Keratinocyte (primary cell): ENCODE measurements at regions not wholly inside any gene's neighbourhood (a gene's known extent, or its start where the extent isn't known, plus 50 kb on each side); places are given as distances from the start of the nearest gene placed in this dataset.

Experiments used
- DNase-seq: peaks from one replicate; pipeline ENCODE4 v3.0.0-alpha.2; 2011; ENCODE audit warnings: low read depth, missing footprints, low spot score
- FAIRE-seq: peaks from 2 replicates; lab custom pipeline; 2011; peaks lifted over from hg19 to GRCh38; lab: Jason Lieb, UNC
- H2AFZ ChIP-seq: 2 replicates; pipeline ENCODE4 v1.6.0; 2012; ENCODE audit warnings: low read length, control low read depth, inconsistent platforms; ENCODE audit not compliant: control insufficient read depth
- H3K27ac ChIP-seq: 2 replicates; pipeline ENCODE4 v1.5.1; 2011; ENCODE audit warnings: low read length; ENCODE audit not compliant: control insufficient read depth, insufficient read depth
- H3K27me3 ChIP-seq: 3 replicates; pipeline ENCODE4 v1.6.0; 2011; ENCODE audit warnings: low read length; ENCODE audit not compliant: control insufficient read depth, insufficient read depth; ENCODE audit errors: extremely low read depth
- H3K36me3 ChIP-seq, 2 experiments: 2 replicates in 1 of 2; 3 replicates in 1 of 2; pipeline ENCODE4 v1.5.1; 2011; ENCODE audit warnings: low read length in 2 of 2, mild to moderate bottlenecking in 1 of 2; ENCODE audit not compliant: control insufficient read depth in 2 of 2, insufficient read depth in 2 of 2; ENCODE audit errors: extremely low read depth in 1 of 2
- H3K4me1 ChIP-seq: 3 replicates; pipeline ENCODE4 v1.5.1; 2011; ENCODE audit warnings: low read length; ENCODE audit not compliant: control insufficient read depth, insufficient read depth; ENCODE audit errors: extremely low read depth
- H3K4me2 ChIP-seq: 3 replicates; pipeline ENCODE4 v1.6.0; 2011; ENCODE audit warnings: low read depth, low read length; ENCODE audit not compliant: control insufficient read depth, insufficient read depth; ENCODE audit errors: extremely low read depth
- H3K4me3 ChIP-seq, 3 experiments: fragments of 200-600 bp in 1 of 3; sonication (generic) in 1 of 3; 2 replicates in 2 of 3; 3 replicates in 1 of 3; pipeline ENCODE4 v1.5.1; 2011 to 2016; ENCODE audit warnings: low read length in 3 of 3, mild to moderate bottlenecking in 3 of 3, control low read depth in 2 of 3, inconsistent platforms in 1 of 3, low read depth in 1 of 3, mixed read lengths in 1 of 3, mixed run types in 1 of 3, moderate library complexity in 1 of 3; ENCODE audit not compliant: control insufficient read depth in 2 of 3, insufficient read depth in 2 of 3; ENCODE audit errors: extremely low read depth in 1 of 3
- H3K79me2 ChIP-seq: 2 replicates; pipeline ENCODE4 v1.6.0; 2012; ENCODE audit warnings: low read length; ENCODE audit not compliant: control insufficient read depth, insufficient read depth
- H3K9ac ChIP-seq: 3 replicates; pipeline ENCODE4 v1.6.0; 2011; ENCODE audit warnings: low read length; ENCODE audit not compliant: control insufficient read depth, insufficient read depth; ENCODE audit errors: extremely low read depth
- H3K9me1 ChIP-seq: 3 replicates; pipeline ENCODE4 v1.6.0; 2011; ENCODE audit warnings: low read length; ENCODE audit not compliant: control insufficient read depth, insufficient read depth; ENCODE audit errors: extremely low read depth
- H3K9me3 ChIP-seq: 2 replicates; pipeline ENCODE4 v1.5.1; 2012; ENCODE audit warnings: low read depth, low read length; ENCODE audit not compliant: control insufficient read depth
- H4K20me1 ChIP-seq: 3 replicates; pipeline ENCODE4 v1.6.0; 2011; ENCODE audit warnings: low read length; ENCODE audit not compliant: control insufficient read depth, insufficient read depth; ENCODE audit errors: extremely low read depth
- CTCF ChIP-seq, 3 experiments: IDR thresholded peaks in 1 of 3; conservative IDR thresholded peaks in 1 of 3; optimal IDR thresholded peaks in 1 of 3; 2 replicates in 2 of 3; 3 replicates in 1 of 3; pipeline versions ENCODE3 to v1.5.1; 2011; ENCODE audit warnings: low read length in 3 of 3, mild to moderate bottlenecking in 3 of 3, moderate library complexity in 2 of 3, control low read depth in 1 of 3, inconsistent platforms in 1 of 3; ENCODE audit not compliant: insufficient read depth in 2 of 3; ENCODE audit errors: extremely low read depth in 1 of 3
- EZH2 ChIP-seq: IDR thresholded peaks from one replicate; pipeline ENCODE4 v1.6.1; 2012; ENCODE audit warnings: inconsistent platforms, mild to moderate bottlenecking, low read length, moderate library complexity
- dilution Hi-C: fragments of 300-500 bp; cut with MboI; formaldehyde crosslinking; loops from one replicate; pipeline ENCODE4 v1.7.0; 2020; ENCODE audit warnings: low sequenced_read_pairs; ENCODE audit not compliant: extremely low pct_ligation_motif_present

GRCh38 chr5:13640270-13640669 lies 304.2 kb downstream of the DNAH5 start:
- Histone ChIP-seq H3K36me3 (no peaks in the 10 kb centered on the region), H3K27ac (no peak overlapping the region), H3K9me3 (no peaks in the 10 kb centered on the region), H3K4me3 (no peak overlapping the region), H3K79me2 (no peaks in the 10 kb centered on the region), H3K4me1 (no peaks in the 10 kb centered on the region), H4K20me1 (no peaks in the 10 kb centered on the region), H3K4me2 (no peak overlapping the region), H3K9ac (no peak overlapping the region), H2AFZ (no peak overlapping the region), H3K9me1 (no peaks in the 10 kb centered on the region), H3K27me3 (no peaks in the 10 kb centered on the region)
- DNase-seq (no peak), FAIRE-seq (no peak)
- no peak for TF ChIP-seq EZH2
- no peak for TF ChIP-seq CTCF (optimal IDR thresholded peaks at IDR 0.05 in 1 of 3, IDR thresholded peaks at IDR 0.05 in 1 of 3, conservative IDR thresholded peaks at IDR 0.05 in 1 of 3; ENCODE audit: extremely low read depth in 1 of 3, insufficient read depth in 2 of 3, low read length in 3 of 3)
- dilution Hi-C loops: no loop called here

- Histone ChIP-seq H3K4me2 (peak overlapping the region; percentile 29), H3K79me2 (no peaks in the 10 kb centered on the region), H3K4me1 (peaks cover 10% of the 10 kb centered on the region), H2AFZ (peak overlapping the region; percentile 71), H3K9me1 (no peaks in the 10 kb centered on the region), H3K27ac (peak overlapping the region; percentile 17), H3K27me3 (no peaks in the 10 kb centered on the region), H3K36me3 (no peaks in the 10 kb centered on the region), H3K4me3 (no peak overlapping the region), H3K9me3 (no peaks in the 10 kb centered on the region), H3K9ac (no peak overlapping the region), H4K20me1 (no peaks in the 10 kb centered on the region)
- dilution Hi-C loops: no loop called here
- peak; percentile 99 for FAIRE-seq
- no peak for DNase-seq
- TF ChIP-seq CTCF (optimal IDR thresholded peaks at IDR 0.05 in 1 of 3, IDR thresholded peaks at IDR 0.05 in 1 of 3, conservative IDR thresholded peaks at IDR 0.05 in 1 of 3; ENCODE audit: extremely low read depth in 1 of 3, insufficient read depth in 2 of 3, low read length in 3 of 3): no peak
Measured at GRCh38 chr5:13632676-13633075, 311.8 kb downstream of the DNAH5 start.
